GM23338 (cell line): ENCODE measurements at regions not wholly inside any gene's neighbourhood (a gene's known extent, or its start where the extent isn't known, plus 50 kb on each side); places are given as distances from the start of the nearest gene placed in this dataset.

Experiments
- ATAC-seq: fragments of 200-7000 bp; cut with Tn5 transposase; 3 replicates; pipeline ENCODE4 v1.9.1; 2020
- DNase-seq: peaks from one replicate; pipeline ENCODE4 v3.0.0-alpha.2; 2015; ENCODE audit warnings: low spot score
- H2AFZ ChIP-seq: fragments of 200-600 bp; sonication (generic); 2 replicates; pipeline ENCODE4 v1.8.0; 2016; ENCODE audit warnings: antibody characterized with exemption, mild to moderate bottlenecking, moderate library complexity
- H3F3A ChIP-seq: fragments of 200-600 bp; sonication (generic); replicated peaks from 2 replicates; pipeline ENCODE4 v1.8.0; 2017; ENCODE audit warnings: antibody characterized with exemption, mixed run types, low read depth
- H3K27ac ChIP-seq: fragments of 200-600 bp; sonication (generic); 2 replicates; pipeline ENCODE4 v1.6.1; 2016; ENCODE audit warnings: low read depth
- H3K27me3 ChIP-seq: fragments of 200-600 bp; sonication (generic); 2 replicates; pipeline ENCODE4 v1.8.0; 2016; ENCODE audit warnings: mild to moderate bottlenecking, mixed run types, moderate library complexity; ENCODE audit not compliant: insufficient read depth
- H3K36me3 ChIP-seq: fragments of 200-600 bp; sonication (generic); 2 replicates; pipeline ENCODE4 v1.8.0; 2016; ENCODE audit warnings: mild to moderate bottlenecking; ENCODE audit not compliant: insufficient read depth
- H3K4me1 ChIP-seq: fragments of 200-600 bp; sonication (generic); 2 replicates; pipeline ENCODE4 v1.8.0; 2016; ENCODE audit warnings: mild to moderate bottlenecking, moderate library complexity; ENCODE audit not compliant: insufficient read depth
- H3K4me2 ChIP-seq: fragments of 200-600 bp; sonication (generic); 2 replicates; pipeline ENCODE4 v1.7.1; 2017; ENCODE audit warnings: mixed run types
- H3K4me3 ChIP-seq: fragments of 200-600 bp; sonication (generic); 2 replicates; pipeline ENCODE4 v1.6.1; 2016; ENCODE audit warnings: mixed run types
- H3K79me2 ChIP-seq: fragments of 200-600 bp; sonication (generic); replicated peaks from 2 replicates; pipeline ENCODE4 v1.8.0; 2017; ENCODE audit warnings: mild to moderate bottlenecking; ENCODE audit not compliant: insufficient read depth
- H3K9me2 ChIP-seq: fragments of 200-600 bp; sonication (generic); 2 replicates; pipeline ENCODE4 v1.8.0; 2017; ENCODE audit not compliant: insufficient read depth
- H4K20me1 ChIP-seq: fragments of 200-600 bp; sonication (generic); replicated peaks from 2 replicates; pipeline ENCODE4 v1.8.0; 2017; ENCODE audit warnings: mild to moderate bottlenecking; ENCODE audit not compliant: insufficient read depth
- H3K27ac Mint-ChIP-seq: 2 replicates; pipeline ENCODE4 v1.8.0; 2020; ENCODE audit warnings: inconsistent platforms, mild to moderate bottlenecking, moderate library complexity, mixed read lengths
- H3K27me3 Mint-ChIP-seq: 3 replicates; pipeline ENCODE4 v1.8.0; 2022; ENCODE audit warnings: low read depth, mild to moderate bottlenecking, moderate library complexity, mixed read lengths, inconsistent platforms; ENCODE audit not compliant: insufficient read depth, poor library complexity
- H3K36me3 Mint-ChIP-seq: 3 replicates; pipeline ENCODE4 v1.8.0; 2021; ENCODE audit warnings: low read depth, mild to moderate bottlenecking, inconsistent platforms, moderate library complexity, mixed read lengths
- H3K4me1 Mint-ChIP-seq: 3 replicates; pipeline ENCODE4 v1.8.0; 2020; ENCODE audit warnings: mild to moderate bottlenecking, inconsistent platforms, mixed read lengths
- H3K4me3 Mint-ChIP-seq: 3 replicates; pipeline ENCODE4 v1.8.0; 2021; ENCODE audit warnings: moderate library complexity, mild to moderate bottlenecking, inconsistent platforms, mixed read lengths
- H3K9me3 Mint-ChIP-seq: 3 replicates; pipeline ENCODE4 v1.8.0; 2020; ENCODE audit warnings: moderate library complexity, mild to moderate bottlenecking, inconsistent platforms, mixed read lengths
- CREB1 ChIP-seq: fragments of 250-450 bp; sonication (Bioruptor Pico); IDR thresholded peaks from 2 replicates; pipeline ENCODE4 v1.5.0; 2020; ENCODE audit warnings: low read depth, mild to moderate bottlenecking, moderate library complexity
- CTCF ChIP-seq, 2 experiments: fragments of 200-600 bp in 1 of 2; sonication (generic) in 1 of 2; conservative IDR thresholded peaks; 2 replicates each; pipeline versions ENCODE4 v1.5.1 to v1.6.1; 2016 to 2017; ENCODE audit warnings: antibody characterized with exemption in 2 of 2, low read depth in 2 of 2, mild to moderate bottlenecking in 2 of 2, moderate library complexity in 1 of 2
- ETS1 ChIP-seq: IDR thresholded peaks from 2 replicates; pipeline ENCODE4 v1.6.1; 2016; ENCODE audit warnings: antibody characterized with exemption
- EZH2 ChIP-seq: fragments of 200-600 bp; sonication (generic); IDR thresholded peaks from one replicate; pipeline ENCODE4 v1.8.0; 2017; ENCODE audit warnings: antibody characterized with exemption, mild to moderate bottlenecking, low read depth; ENCODE audit not compliant: unreplicated experiment
- EZH2phosphoT487 ChIP-seq: fragments of 200-600 bp; sonication (generic); IDR thresholded peaks from one replicate; pipeline ENCODE4 v1.8.1; 2018; ENCODE audit warnings: antibody characterized with exemption; ENCODE audit not compliant: unreplicated experiment
- JUNB ChIP-seq: IDR thresholded peaks from one replicate; pipeline ENCODE4 v1.6.1; 2016; ENCODE audit warnings: antibody characterized with exemption; ENCODE audit not compliant: unreplicated experiment
- NANOG ChIP-seq: IDR thresholded peaks from 2 replicates; pipeline ENCODE4 v1.6.1; 2016; ENCODE audit warnings: antibody characterized with exemption, borderline replicate concordance
- POLR2AphosphoS5 ChIP-seq: IDR thresholded peaks from 2 replicates; pipeline ENCODE4 v1.6.1; 2016; ENCODE audit warnings: antibody characterized with exemption, low read depth
- STAT1 ChIP-seq: IDR thresholded peaks from one replicate; pipeline ENCODE4 v1.6.1; 2016; ENCODE audit warnings: antibody characterized with exemption; ENCODE audit not compliant: unreplicated experiment
- ZNF114 ChIP-seq: fragments of 250-450 bp; sonication (Bioruptor Pico); IDR thresholded peaks from 2 replicates; pipeline ENCODE4 v1.5.0; 2020; ENCODE audit warnings: mild to moderate bottlenecking, moderate library complexity
- ZNF331 ChIP-seq: fragments of 250-450 bp; sonication (Bioruptor Pico); IDR thresholded peaks from 2 replicates; pipeline ENCODE4 v1.5.0; 2020; ENCODE audit warnings: low read depth, mild to moderate bottlenecking, moderate library complexity
- TF ChIP-seq, protein P1 (sequence below): fragments of 250-450 bp; sonication (Bioruptor Pico); IDR thresholded peaks from 2 replicates; pipeline ENCODE4 v1.5.0; 2020; ENCODE audit warnings: mild to moderate bottlenecking, moderate library complexity
- TF ChIP-seq, protein P2 (sequence below): IDR thresholded peaks from one replicate; pipeline ENCODE4 v1.6.1; 2018; ENCODE audit warnings: antibody characterized with exemption; ENCODE audit not compliant: unreplicated experiment

- Histone ChIP-seq H3K4me1 (no peaks in the 10 kb centered on the region), H4K20me1 (no peaks in the 10 kb centered on the region), H3K4me3 (no peak overlapping the region), H3K4me2 (no peak overlapping the region), H3F3A (no peaks in the 10 kb centered on the region), H3K9me2 (no peaks in the 10 kb centered on the region), H3K27me3 (no peaks in the 10 kb centered on the region), H3K36me3 (no peaks in the 10 kb centered on the region), H3K27ac (no peak overlapping the region), H3K79me2 (no peaks in the 10 kb centered on the region), H2AFZ (no peak overlapping the region)
- no peak for ATAC-seq
- H3K4me3 Mint-ChIP-seq = no peak overlapping the region
- H3K27me3 Mint-ChIP-seq = no peaks in the 10 kb centered on the region
- H3K4me1 Mint-ChIP-seq = peaks cover 7% of the 10 kb centered on the region; the same call in 2 of the 3 replicates
- H3K27ac Mint-ChIP-seq = no peak overlapping the region
- H3K36me3 Mint-ChIP-seq = no peaks in the 10 kb centered on the region
- no peak for DNase-seq
- TF ChIP-seq EZH2phosphoT487 (no peak), JUNB (no peak), ETS1 (no peak), NANOG (no peak), POLR2AphosphoS5 (no peak), ZNF331 (CRISPR knock-in tag) (no peak), CTCF (conservative IDR thresholded peaks at IDR 0.05; ENCODE audit: low read depth in 2 of 2) (no peak), STAT1 (no peak), ZNF114 (CRISPR knock-in tag) (no peak), EZH2 (no peak), CREB1 (CRISPR knock-in tag) (no peak)
- TF ChIP-seq, protein P1, sequence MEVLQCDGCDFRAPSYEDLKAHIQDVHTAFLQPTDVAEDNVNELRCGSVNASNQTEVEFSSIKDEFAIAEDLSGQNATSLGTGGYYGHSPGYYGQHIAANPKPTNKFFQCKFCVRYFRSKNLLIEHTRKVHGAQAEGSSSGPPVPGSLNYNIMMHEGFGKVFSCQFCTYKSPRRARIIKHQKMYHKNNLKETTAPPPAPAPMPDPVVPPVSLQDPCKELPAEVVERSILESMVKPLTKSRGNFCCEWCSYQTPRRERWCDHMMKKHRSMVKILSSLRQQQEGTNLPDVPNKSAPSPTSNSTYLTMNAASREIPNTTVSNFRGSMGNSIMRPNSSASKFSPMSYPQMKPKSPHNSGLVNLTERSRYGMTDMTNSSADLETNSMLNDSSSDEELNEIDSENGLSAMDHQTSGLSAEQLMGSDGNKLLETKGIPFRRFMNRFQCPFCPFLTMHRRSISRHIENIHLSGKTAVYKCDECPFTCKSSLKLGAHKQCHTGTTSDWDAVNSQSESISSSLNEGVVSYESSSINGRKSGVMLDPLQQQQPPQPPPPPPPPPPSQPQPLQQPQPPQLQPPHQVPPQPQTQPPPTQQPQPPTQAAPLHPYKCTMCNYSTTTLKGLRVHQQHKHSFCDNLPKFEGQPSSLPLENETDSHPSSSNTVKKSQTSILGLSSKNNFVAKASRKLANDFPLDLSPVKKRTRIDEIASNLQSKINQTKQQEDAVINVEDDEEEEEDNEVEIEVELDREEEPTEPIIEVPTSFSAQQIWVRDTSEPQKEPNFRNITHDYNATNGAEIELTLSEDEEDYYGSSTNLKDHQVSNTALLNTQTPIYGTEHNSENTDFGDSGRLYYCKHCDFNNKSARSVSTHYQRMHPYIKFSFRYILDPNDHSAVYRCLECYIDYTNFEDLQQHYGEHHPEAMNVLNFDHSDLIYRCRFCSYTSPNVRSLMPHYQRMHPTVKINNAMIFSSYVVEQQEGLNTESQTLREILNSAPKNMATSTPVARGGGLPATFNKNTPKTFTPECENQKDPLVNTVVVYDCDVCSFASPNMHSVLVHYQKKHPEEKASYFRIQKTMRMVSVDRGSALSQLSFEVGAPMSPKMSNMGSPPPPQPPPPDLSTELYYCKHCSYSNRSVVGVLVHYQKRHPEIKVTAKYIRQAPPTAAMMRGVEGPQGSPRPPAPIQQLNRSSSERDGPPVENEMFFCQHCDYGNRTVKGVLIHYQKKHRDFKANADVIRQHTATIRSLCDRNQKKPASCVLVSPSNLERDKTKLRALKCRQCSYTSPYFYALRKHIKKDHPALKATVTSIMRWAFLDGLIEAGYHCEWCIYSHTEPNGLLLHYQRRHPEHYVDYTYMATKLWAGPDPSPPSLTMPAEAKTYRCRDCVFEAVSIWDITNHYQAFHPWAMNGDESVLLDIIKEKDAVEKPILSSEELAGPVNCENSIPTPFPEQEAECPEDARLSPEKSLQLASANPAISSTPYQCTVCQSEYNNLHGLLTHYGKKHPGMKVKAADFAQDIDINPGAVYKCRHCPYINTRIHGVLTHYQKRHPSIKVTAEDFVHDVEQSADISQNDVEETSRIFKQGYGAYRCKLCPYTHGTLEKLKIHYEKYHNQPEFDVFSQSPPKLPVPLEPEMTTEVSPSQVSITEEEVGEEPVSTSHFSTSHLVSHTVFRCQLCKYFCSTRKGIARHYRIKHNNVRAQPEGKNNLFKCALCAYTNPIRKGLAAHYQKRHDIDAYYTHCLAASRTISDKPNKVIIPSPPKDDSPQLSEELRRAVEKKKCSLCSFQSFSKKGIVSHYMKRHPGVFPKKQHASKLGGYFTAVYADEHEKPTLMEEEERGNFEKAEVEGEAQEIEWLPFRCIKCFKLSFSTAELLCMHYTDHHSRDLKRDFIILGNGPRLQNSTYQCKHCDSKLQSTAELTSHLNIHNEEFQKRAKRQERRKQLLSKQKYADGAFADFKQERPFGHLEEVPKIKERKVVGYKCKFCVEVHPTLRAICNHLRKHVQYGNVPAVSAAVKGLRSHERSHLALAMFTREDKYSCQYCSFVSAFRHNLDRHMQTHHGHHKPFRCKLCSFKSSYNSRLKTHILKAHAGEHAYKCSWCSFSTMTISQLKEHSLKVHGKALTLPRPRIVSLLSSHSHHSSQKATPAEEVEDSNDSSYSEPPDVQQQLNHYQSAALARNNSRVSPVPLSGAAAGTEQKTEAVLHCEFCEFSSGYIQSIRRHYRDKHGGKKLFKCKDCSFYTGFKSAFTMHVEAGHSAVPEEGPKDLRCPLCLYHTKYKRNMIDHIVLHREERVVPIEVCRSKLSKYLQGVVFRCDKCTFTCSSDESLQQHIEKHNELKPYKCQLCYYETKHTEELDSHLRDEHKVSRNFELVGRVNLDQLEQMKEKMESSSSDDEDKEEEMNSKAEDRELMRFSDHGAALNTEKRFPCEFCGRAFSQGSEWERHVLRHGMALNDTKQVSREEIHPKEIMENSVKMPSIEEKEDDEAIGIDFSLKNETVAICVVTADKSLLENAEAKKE (CRISPR knock-in tag) = no peak
- TF ChIP-seq, protein P2, sequence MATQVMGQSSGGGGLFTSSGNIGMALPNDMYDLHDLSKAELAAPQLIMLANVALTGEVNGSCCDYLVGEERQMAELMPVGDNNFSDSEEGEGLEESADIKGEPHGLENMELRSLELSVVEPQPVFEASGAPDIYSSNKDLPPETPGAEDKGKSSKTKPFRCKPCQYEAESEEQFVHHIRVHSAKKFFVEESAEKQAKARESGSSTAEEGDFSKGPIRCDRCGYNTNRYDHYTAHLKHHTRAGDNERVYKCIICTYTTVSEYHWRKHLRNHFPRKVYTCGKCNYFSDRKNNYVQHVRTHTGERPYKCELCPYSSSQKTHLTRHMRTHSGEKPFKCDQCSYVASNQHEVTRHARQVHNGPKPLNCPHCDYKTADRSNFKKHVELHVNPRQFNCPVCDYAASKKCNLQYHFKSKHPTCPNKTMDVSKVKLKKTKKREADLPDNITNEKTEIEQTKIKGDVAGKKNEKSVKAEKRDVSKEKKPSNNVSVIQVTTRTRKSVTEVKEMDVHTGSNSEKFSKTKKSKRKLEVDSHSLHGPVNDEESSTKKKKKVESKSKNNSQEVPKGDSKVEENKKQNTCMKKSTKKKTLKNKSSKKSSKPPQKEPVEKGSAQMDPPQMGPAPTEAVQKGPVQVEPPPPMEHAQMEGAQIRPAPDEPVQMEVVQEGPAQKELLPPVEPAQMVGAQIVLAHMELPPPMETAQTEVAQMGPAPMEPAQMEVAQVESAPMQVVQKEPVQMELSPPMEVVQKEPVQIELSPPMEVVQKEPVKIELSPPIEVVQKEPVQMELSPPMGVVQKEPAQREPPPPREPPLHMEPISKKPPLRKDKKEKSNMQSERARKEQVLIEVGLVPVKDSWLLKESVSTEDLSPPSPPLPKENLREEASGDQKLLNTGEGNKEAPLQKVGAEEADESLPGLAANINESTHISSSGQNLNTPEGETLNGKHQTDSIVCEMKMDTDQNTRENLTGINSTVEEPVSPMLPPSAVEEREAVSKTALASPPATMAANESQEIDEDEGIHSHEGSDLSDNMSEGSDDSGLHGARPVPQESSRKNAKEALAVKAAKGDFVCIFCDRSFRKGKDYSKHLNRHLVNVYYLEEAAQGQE = no peak
- H3K9me3 Mint-ChIP-seq = no peaks in the 10 kb centered on the region
These were observed 308.3 kb downstream of the TSN start for GRCh38 chr2:122063716-122064115.
